Posterior vena cava (tissue), 2 donors: ENCODE measurements at regions not wholly inside any gene's neighbourhood (a gene's known extent, or its start where the extent isn't known, plus 50 kb on each side); places are given as distances from the start of the nearest gene placed in this dataset.

Source experiments
- DNase-seq: peaks from one replicate; pipeline ENCODE4 v3.0.0-alpha.2; 2020; ENCODE audit warnings: low spot score
- intact Hi-C, 2 donors: fragments of 100-400 bp; cut with DNase I; formaldehyde crosslinking; loops; one replicate each; pipeline versions ENCODE4 v1.14.1 to v1.14.2; 2022 to 2023
- donor health status: DM: yes; HTN: yes; CAD: no.
- donor health status: DM: yes; HTN: yes; CAD: no.

DNA sequence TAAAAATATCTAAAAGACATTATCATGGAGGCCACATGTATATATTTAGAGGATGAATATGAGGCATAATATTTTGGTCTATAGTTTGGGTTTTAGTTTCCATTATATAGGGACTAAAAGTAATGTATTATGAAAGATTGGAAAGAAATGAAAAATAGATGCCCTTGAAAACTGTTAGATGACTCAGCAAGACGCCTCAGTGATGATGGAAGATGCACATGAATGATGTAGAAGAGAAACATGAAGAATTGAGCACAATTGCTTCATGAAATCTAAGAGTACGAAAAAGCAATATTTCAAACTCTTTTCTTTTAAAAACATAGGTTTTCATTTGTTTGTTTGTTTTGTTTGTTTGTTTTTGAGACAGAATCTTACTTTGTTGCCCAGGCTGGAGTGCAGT lies 89.8 kb downstream of the ARL4A start:
- DNase-seq: no peak
- intact Hi-C loops: no loop called here

DNA sequence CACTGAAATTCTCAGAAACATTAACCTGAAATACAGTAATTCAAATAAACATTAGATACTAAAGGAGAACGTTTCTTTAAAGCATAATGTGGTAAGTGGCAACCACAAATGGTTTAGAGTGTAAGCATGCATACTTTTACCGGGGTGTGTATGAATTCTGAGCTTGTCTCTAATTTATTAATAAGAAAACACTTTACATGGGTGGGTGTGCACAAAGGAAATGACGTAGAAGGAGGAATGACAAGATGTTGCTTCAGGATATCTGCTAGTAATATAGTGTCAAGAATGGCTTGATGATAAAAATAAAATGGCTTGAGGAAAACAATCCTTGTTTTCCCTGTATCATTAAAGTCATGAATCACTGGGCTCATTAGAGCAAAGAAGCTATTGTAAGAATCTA lies 92.5 kb downstream of the ARL4A start:
- intact Hi-C loops: no loop called here
- DNase-seq: no peak

DNA sequence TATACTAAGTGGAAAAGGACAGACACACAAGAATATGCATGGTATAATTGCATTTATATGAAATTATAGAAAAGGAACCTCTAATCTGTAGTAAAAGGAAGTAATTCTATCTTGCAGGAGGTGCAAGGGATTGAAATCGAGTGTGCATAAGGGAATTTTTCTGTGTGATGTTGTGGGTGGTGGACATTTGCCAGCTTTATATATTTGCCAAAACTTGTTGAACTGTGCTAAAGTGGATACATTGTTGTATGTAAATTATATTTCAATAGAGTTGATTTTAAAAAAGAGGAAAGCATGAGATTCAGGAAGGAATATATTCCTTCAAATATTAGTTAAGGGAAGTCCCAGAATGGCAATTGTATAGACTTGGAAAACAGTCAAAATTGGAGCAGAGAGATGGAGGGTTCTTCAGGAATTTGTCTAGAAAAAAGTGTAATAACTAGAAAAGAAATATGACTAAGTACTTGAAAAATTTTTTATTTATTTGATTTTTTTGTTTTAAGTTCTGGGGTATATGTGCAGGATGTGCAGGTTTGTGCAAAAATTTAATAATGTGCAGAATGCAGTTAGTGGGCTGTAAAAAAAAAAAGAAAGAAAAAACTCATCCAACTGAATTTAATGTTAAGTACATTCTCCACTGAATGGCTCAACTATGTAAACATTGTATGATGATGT lies 96.1 kb downstream of the ARL4A start:
- no peak for DNase-seq
- intact Hi-C loops: no loop called here

DNA sequence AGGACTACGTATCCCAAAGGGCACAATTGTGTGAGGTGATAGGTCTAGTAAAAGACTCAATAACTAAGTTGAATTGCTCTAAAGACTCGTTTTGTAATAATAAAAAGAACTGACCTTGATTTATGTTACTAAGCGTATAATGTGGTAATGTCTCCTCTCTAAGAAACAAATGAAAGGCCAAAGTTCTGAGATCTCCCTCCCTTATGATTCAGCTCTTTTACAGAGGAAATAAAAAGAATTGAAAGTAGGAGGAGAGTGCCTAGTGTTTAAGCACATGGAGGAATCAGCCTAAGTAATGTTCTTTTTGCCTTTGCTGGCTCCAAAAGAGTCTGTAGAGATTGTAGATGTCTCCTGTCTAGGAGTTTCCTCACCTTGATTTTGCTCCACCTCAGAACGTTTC lies 98.0 kb downstream of the ARL4A start:
- intact Hi-C loops: loop anchor here in 1 of 2 donors (5.0 kb wide), 1 partner anchor 1453 kb away; no protein-coding TSS in a partner anchor

DNA sequence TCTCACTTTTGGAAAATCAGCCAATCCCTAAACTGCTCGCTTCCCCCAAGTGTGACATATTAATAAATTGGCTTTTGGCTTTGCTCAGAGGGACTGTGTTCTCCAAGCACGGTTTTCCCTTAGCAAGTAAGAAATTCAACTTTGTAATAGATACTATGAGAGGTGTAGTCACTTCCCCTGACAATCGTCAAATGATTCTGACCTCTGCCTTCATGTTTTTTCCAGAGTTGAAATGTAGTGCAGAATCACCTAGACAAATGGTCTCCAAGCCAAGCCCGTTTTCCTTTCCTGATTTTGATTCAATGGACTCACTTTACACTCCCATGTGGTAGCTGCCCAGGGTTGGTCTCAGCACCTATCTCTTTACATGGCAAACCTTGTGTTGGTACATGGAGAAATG lies 99.1 kb downstream of the ARL4A start:
- intact Hi-C loops: loop anchor here in 1 of 2 donors (5.0 kb wide), 1 partner anchor 1454 kb away; no protein-coding TSS in a partner anchor
- DNase-seq: no peak

More for the DNA sequence above, 98.0 kb downstream of the ARL4A start:
- DNase-seq: no peak

DNA sequence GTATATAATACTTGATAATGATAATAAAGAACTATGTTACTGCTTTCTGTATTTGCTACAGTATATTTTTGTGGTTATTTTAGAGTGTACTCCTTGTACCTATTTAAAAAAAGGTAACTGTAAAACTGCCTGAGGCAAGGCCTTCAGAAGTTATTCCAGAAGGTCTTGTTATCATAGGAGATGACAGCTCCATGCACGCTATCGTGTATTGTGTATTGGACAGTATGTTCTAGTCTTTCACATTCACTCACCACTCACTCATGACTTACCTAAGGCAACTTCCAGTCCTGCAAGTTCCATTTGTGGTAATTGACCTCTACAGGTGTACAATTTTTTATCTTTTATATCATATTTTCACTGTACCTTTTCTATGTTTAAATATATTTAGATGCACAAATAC lies 100.7 kb downstream of the ARL4A start:
- no peak for DNase-seq
- intact Hi-C loops: loop anchor here in 1 of 2 donors (5.0 kb wide), 1 partner anchor 1456 kb away; no protein-coding TSS in a partner anchor

DNA sequence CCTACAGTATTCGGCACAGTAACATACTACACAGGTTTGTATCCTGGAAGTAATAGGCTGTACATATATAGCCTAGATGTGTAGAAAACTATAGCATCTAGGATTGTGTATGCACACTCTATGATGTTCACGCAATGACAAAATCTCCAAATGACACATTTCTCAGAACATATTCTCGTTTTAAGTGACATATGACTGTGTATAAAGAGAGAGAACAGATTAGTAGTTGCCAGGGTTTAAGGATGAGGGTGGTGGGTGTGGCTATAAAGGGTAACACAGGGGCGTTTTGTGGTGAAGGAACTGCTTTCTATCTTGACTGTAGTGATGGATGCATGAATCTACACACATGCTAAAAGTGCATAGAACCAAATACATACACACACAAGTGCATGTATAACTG lies 101.2 kb downstream of the ARL4A start:
- intact Hi-C loops: loop anchor here in 1 of 2 donors (5.0 kb wide), 1 partner anchor 1456 kb away; no protein-coding TSS in a partner anchor
- DNase-seq: no peak

DNA sequence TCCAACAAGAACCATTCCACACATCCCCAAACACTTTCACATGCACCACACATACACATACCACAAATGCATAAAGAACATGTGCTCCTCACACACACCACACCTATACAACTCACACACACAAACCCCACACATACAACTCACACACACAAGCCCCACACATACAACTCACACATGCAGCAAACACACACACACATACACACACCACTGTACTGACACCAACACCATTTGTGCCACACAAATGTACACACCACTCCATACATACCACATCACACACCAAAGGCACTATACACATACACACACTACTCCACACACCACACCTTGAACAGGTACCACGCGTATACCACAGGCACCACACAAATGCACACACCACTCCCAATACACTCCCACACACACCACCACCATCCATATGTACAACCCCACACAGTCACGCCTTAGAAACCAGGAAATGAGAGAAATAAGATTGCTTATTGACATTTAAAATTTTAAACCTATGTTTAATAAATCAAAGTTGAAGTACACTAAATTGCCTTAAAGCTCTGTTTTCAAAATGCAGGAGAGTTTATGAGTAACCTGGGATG lies 107.4 kb downstream of the ARL4A start:
- intact Hi-C loops: no loop called here
- DNase-seq: no peak

DNA sequence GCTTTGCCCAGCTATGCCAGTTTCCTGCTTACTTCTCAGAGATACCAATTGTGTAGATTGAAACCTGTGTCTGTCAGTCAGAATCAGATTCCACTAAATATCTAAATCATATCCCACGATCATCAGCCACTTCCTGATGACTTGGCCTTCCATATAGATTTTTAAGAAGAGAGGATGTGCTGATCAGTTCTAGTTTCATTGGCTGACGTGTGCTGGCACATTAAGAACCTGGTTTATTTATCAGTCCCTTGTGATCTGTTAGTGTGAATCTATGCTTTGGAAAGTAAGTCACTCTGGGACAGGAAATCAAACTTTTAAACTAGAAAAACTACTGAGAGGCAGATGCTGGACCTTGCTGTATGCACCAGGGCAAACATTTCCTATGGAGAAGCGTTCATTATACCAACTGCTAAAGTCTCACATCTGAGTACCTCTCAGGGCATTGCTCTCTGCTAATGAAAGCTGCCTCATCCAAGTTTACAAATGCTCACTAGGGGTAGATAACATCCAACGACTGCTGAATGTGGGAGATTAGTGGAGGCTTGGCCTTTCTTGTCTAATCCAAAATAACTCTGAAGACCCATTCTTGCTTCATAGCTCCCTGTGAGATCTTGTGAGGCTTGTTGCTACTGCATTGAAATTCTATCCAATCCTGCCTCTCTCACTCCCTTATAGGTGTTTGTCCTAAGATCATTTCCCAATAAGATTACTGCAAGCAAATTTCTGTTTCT lies 109.1 kb downstream of the ARL4A start:
- no peak for DNase-seq
- intact Hi-C loops: no loop called here

DNA sequence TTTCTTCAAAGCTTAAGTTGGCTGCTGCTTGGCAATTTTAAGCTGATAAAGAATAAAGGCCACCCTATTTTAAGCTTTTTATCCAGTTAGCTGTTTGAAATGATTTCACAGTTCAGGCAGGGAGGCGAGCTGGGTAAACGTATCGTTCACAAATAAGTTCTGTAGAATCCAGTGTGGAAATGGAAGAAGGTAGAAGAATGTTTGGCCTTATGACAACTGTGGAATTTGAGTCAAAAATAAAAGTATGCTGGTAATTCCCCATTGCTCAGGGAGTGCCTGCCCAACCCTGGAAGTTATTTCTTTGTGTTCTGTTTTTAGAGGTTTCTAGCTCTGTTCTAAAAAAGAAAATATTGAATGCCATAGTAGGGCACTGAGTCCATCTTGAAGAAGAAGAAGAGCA lies 113.1 kb downstream of the ARL4A start:
- intact Hi-C loops: no loop called here
- DNase-seq: no peak

DNA sequence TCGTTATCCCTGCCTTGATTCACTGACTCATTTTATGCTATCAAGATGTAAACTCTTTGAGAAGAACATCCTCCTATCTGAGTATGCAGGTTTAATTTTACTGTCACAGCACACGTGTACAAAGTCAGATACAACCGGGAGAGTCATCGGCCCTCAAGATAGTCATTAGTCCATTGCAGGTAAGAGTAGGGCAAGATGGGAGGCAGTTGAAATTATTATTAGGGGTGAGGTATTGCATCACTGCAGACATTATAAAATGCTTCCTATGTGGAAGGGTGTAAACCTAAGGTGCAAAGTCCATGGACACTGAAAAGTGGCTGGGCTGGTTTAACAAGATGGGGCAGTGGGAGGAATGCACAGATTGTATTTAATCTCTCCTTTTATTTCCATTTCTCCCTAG lies 113.7 kb downstream of the ARL4A start:
- no peak for DNase-seq
- intact Hi-C loops: no loop called here

DNA sequence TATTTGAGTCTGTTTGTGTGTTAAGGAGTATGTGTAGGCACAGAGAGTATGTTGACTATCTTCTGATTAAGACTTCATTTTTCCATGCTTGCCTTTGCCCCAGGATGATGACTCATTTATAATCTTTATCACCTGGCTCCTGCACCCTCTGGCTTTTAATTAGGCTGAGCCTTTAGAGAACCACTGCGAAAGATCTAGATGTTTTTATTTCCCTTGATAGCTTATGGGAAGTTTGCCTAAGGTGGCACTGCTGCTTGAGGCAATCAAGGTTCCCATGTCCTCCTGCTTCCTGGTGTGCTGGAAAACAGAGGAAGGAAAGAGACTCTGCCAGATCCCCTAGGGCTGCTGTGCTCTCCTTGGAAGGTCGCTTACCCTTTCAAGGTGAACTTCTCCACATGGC lies 114.6 kb downstream of the ARL4A start:
- DNase-seq: no peak
- intact Hi-C loops: no loop called here

DNA sequence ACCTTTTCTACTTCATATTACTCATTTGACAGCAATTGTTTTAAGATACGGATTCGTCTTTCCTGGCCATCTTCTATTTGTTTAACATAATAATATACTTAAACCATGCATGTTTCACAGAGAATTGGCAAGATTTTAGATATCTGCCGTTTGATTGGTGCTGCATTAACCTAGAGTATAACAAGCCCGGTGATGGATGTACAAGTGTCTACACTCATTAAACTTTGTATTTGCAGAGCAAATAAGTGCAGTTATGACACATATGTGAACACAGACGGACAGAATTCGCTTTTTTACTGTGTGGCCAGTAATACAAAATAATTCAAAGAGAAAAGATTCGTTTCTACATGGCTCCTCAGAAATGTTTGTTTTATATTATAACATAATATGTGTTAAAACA lies 116.1 kb downstream of the ARL4A start:
- DNase-seq: no peak
- intact Hi-C loops: no loop called here

DNA sequence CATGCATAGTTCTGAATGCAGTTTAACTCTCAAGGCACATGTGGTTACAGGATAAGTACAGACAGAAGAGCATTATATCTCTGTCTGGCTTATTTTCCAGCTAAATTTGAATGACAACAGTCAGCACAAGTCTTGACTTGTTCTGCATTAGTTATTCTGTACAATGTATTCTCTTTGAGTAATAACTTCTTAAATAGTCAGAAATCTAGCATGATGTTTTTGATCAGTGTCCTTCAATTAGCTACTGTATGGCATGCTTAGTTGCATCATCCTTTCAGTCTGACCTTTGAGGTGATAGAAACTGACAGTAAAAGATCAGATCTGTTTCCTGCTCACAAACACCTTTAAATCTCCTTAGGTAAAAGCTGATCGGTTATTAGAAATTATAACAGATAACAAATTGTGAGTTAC lies 118.1 kb downstream of the ARL4A start:
- intact Hi-C loops: no loop called here

DNA sequence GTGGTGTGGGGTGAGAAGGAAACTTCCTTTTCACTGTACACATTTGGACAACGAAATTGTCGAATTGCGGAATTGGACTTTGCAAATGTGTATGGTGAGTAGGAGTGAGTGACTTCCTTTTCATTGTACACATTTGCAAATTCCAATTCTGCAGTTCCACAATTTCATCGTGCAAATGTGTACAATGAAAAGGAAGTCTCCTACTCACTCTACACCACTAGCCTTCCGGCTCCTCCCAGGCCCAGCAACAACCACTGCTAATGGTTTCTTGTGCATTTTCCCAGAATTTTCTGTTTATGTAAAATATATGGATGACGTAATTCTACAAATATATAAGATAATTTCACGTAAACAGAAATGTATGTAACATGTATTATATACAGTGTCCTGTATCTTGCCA lies 118.5 kb downstream of the ARL4A start:
- DNase-seq: no peak
- intact Hi-C loops: no loop called here

More for the DNA sequence above, 118.1 kb downstream of the ARL4A start:
- no peak for DNase-seq

DNA sequence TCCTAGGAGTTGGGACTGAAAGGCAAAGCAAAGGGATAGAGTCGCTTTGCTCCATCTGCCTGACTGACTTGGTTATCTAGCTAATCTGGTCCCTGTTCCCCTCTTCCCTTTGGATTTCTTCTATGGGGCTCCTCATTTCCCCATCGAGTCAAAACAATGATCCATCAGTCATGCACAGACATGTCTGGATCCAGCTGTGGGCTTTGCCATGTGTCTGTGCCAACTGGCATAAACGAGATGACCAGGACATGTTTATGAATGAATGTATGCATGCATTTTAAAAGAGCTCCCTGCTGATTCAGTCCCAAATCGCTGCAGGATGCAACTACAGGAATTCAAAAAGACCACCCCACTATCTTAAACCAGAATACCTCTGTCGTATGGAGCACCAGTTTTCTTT lies 122.0 kb downstream of the ARL4A start:
- no peak for DNase-seq
- intact Hi-C loops: no loop called here

DNA sequence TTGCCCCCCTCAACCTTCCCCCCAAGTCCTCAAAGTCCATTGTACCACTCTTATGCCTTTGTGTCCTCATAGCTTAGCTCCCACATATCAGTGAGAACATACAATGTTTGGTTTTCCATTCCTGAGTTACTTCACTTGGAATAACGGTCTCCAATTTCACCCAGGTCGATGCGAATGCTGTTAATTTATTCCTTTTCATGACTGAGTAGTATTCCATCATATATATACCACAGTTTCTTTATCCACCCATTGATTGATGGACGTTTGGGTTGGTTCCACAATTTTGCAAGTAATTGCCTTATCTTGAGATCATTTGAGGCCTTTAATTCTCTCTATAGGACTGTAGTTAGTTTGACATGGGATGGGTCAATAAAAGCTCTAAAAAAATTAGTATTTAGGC lies 124.7 kb downstream of the ARL4A start:
- intact Hi-C loops: no loop called here
- no peak for DNase-seq

DNA sequence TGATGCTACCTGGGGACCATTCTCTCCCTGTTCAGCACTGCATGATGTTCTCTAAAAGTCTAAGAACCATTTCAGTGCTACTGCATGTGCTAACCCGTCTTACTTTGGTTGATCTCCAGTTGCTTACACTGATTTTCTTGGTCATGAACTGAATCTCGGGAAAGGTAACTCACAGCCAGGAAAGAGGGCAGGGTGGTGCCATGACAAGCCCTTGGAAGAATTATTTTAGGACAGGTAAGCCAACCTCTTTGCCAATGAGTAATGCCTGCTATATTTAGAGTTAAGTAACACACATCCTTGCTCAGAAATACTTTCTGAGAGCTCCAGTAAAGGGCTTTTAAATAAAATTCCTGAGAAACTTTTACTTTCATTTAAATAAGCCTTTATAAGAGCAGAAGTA lies 126.7 kb downstream of the ARL4A start:
- intact Hi-C loops: no loop called here
- no peak for DNase-seq

DNA sequence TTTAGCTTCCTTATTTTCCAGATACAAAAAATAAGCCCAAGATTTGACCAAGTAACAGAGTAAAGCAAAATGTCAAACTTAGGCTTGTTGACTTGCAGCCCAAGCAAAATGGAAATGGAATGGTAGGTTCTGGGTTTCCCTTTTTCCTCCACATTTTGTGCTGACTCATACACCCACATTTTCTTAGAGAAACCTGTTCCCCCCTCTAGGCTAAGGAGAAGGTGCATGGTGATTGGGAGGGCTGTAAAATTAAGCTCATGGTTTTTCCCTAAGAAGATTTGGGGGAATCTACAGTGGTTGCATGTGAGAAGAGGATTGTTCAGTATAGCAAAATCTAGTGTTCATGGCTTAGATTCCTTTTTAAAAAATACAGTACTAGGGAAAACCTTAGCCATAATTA lies 127.4 kb downstream of the ARL4A start:
- DNase-seq: no peak
- intact Hi-C loops: no loop called here

DNA sequence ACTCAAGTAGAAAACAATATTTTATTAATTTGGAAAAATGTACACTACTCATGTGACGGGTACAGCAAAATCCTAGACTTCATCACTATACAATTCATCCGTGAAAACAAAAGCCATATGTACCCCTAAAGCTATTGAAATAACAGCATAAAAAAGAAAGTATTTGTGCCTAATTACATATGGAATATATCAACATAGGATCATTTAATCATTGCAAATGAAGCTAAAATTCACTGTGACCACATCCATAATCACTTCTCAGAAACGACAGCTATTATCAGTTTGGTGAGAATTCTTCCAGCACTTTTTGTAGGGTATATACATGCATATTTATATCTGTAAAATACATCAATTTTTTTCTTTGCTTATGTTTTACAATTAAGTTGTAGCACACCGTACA lies 128.0 kb downstream of the ARL4A start:
- DNase-seq: no peak
- intact Hi-C loops: no loop called here

DNA sequence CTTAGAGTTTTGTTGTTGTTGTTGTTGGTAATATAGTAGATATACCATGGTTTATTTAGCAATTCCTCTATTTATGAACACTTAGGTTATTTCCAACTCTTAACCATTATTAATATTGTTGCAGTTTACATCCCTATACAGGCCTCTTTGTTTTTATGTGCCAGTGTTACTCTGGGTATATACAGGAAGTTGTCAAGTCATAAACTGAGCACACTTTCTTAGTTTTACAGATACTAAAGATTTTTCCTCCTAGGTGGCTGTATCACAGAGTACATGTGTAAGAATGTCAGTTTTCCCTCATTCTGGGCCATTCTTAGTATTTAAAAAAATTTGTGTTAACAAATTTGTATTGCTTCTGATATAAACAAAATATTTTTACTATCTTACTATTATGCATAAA lies 128.4 kb downstream of the ARL4A start:
- intact Hi-C loops: no loop called here
- no peak for DNase-seq
